GM18868 (cell line): ENCODE measurements at regions not wholly inside any gene's neighbourhood (a gene's known extent, or its start where the extent isn't known, plus 50 kb on each side); places are given as distances from the start of the nearest gene placed in this dataset.

Source experiments
- ATAC-seq: cut with Tn5 transposase; IDR thresholded peaks from one replicate; pipeline ENCODE4 v1.9.1; 2021; ENCODE audit warnings: mild to moderate bottlenecking, moderate library complexity; ENCODE audit not compliant: unreplicated experiment

GRCh38 chr22:49431551-49431950, 396.1 kb downstream of the BRD1 start:
- no peak for ATAC-seq

GRCh38 chr22:49429066-49429465, 398.6 kb downstream of the BRD1 start:
- ATAC-seq: no peak

GRCh38 chr22:49427941-49428340, 399.7 kb downstream of the BRD1 start:
- ATAC-seq: no peak

- ATAC-seq: no peak
Measured at GRCh38 chr22:49427341-49427740, 400.3 kb downstream of the BRD1 start.

GRCh38 chr22:49426618-49427266, 400.9 kb downstream of the BRD1 start:
- no peak for ATAC-seq

GRCh38 chr22:49426098-49426497, 401.6 kb downstream of the BRD1 start:
- no peak for ATAC-seq

- no peak for ATAC-seq
Measured at GRCh38 chr22:49425356-49425755, 402.3 kb downstream of the BRD1 start.

GRCh38 chr22:49424893-49425270, 402.8 kb downstream of the BRD1 start:
- ATAC-seq: no peak

- no peak for ATAC-seq
Measured at GRCh38 chr22:49423125-49423650, 404.5 kb downstream of the BRD1 start.

- no peak for ATAC-seq
Measured at GRCh38 chr22:49422701-49423100, 405.0 kb downstream of the BRD1 start.

- no peak for ATAC-seq
Measured at GRCh38 chr22:49420651-49421050, 407.0 kb downstream of the BRD1 start.

- ATAC-seq: no peak
Measured at GRCh38 chr22:49419661-49420060, 408.0 kb downstream of the BRD1 start.

GRCh38 chr22:49418943-49419342, 408.7 kb downstream of the BRD1 start:
- no peak for ATAC-seq

GRCh38 chr22:49418341-49418894, 409.3 kb downstream of the BRD1 start:
- no peak for ATAC-seq

- no peak for ATAC-seq
Measured at GRCh38 chr22:49417833-49418232, 409.8 kb downstream of the BRD1 start.

- ATAC-seq: no peak
Measured at GRCh38 chr22:49417326-49417725, 410.3 kb downstream of the BRD1 start.

GRCh38 chr22:49415151-49415951, 412.3 kb downstream of the BRD1 start:
- ATAC-seq: no peak

- ATAC-seq: no peak
Measured at GRCh38 chr22:49413551-49413950, 414.1 kb downstream of the BRD1 start.

GRCh38 chr22:49413146-49413545, 414.5 kb downstream of the BRD1 start:
- ATAC-seq: no peak

GRCh38 chr22:49412236-49412635, 415.4 kb downstream of the BRD1 start:
- ATAC-seq: no peak

GRCh38 chr22:49411236-49411635, 416.4 kb downstream of the BRD1 start:
- ATAC-seq: no peak
